HEK293 (cell line): ENCODE measurements at regions not wholly inside any gene's neighbourhood (a gene's known extent, or its start where the extent isn't known, plus 50 kb on each side); places are given as distances from the start of the nearest gene placed in this dataset.

ENCODE experiments used
- CTCF ChIA-PET: fragments of 350-600 bp; formaldehyde crosslinking; extraction: SDS; loops from one replicate; lab custom pipeline; 2021; ENCODE audit warnings: antibody characterized with exemption; lab: Yijun Ruan, JAX
- POLR2A ChIA-PET: fragments of 300-600 bp; formaldehyde crosslinking; extraction: SDS; loops from one replicate; lab custom pipeline; 2020; ENCODE audit warnings: antibody characterized with exemption, inconsistent platforms; lab: Yijun Ruan, JAX
- H3K27ac ChIP-seq: fragments of 200-500 bp; sonication (Bioruptor generic); 2 replicates; pipeline ENCODE4 v1.5.1; 2014; ENCODE audit warnings: low read depth, low read length, control low read depth, inconsistent platforms; ENCODE audit errors: extremely low read depth
- H3K36me3 ChIP-seq, 2 experiments: fragments of 200-500 bp in 1 of 2; sonication (Bioruptor generic) in 1 of 2; 1 replicate in 1 of 2; 2 replicates in 1 of 2; pipeline ENCODE4 v1.5.1; 2014 to 2017; ENCODE audit warnings: inconsistent platforms in 2 of 2, low read length in 2 of 2; ENCODE audit not compliant: control insufficient read depth in 2 of 2, insufficient read depth in 1 of 2
- H3K4me1 ChIP-seq: fragments of 200-500 bp; sonication (Bioruptor generic); 2 replicates; pipeline ENCODE4 v1.5.1; 2014; ENCODE audit warnings: mild to moderate bottlenecking, low read length, inconsistent platforms; ENCODE audit not compliant: control insufficient read depth, insufficient read depth
- H3K4me3 ChIP-seq: 2 replicates; pipeline ENCODE4 v1.5.1; 2011; ENCODE audit warnings: low read depth, mild to moderate bottlenecking, control low read depth, low read length, moderate library complexity
- H3K9me3 ChIP-seq: fragments of 200-500 bp; sonication (Bioruptor generic); 2 replicates; pipeline ENCODE4 v1.5.1; 2014; ENCODE audit warnings: low read depth, low read length, inconsistent platforms; ENCODE audit not compliant: control insufficient read depth, insufficient read depth
- FEZF1 ChIP-seq: fragments of 450-650 bp; formaldehyde crosslinking; IDR thresholded peaks from 2 replicates; pipeline ENCODE4 v1.5.1; 2016; ENCODE audit warnings: missing biosample characterization, missing genetic modification characterization
- HOXA7 ChIP-seq: sonication (generic); formaldehyde crosslinking; IDR thresholded peaks from 2 replicates; pipeline ENCODE4 v1.8.1; 2022; ENCODE audit warnings: missing genetic modification reagents, borderline replicate concordance
- IKZF3 ChIP-seq: fragments of 450-650 bp; IDR thresholded peaks from 2 replicates; pipeline ENCODE4 v1.5.0; 2018; ENCODE audit warnings: missing biosample characterization, mild to moderate bottlenecking, missing genetic modification characterization, moderate library complexity
- KLF7 ChIP-seq: fragments of 450-650 bp; formaldehyde crosslinking; IDR thresholded peaks from 2 replicates; pipeline ENCODE4 v1.5.1; 2016; ENCODE audit warnings: missing biosample characterization, missing genetic modification characterization, borderline replicate concordance
- SALL2 ChIP-seq: fragments of 450-650 bp; formaldehyde crosslinking; IDR thresholded peaks from 2 replicates; pipeline ENCODE4 v1.5.0; 2017; ENCODE audit warnings: missing biosample characterization, mild to moderate bottlenecking, missing genetic modification characterization, borderline replicate concordance
- YY2 ChIP-seq: fragments of 450-650 bp; formaldehyde crosslinking; IDR thresholded peaks from 2 replicates; pipeline ENCODE4 v1.5.1; 2016; ENCODE audit warnings: missing biosample characterization, missing genetic modification characterization
- ZBTB1 ChIP-seq: fragments of 450-650 bp; formaldehyde crosslinking; IDR thresholded peaks from 2 replicates; pipeline ENCODE4 v1.5.1; 2016; ENCODE audit warnings: missing biosample characterization, missing genetic modification characterization
- ZBTB11 ChIP-seq: fragments of 450-650 bp; formaldehyde crosslinking; conservative IDR thresholded peaks from 2 replicates; pipeline ENCODE4 v1.5.1; 2016; ENCODE audit warnings: low read depth, missing biosample characterization, missing genetic modification characterization
- ZBTB20 ChIP-seq: fragments of 450-650 bp; formaldehyde crosslinking; IDR thresholded peaks from 2 replicates; pipeline ENCODE4 v1.5.1; 2016; ENCODE audit warnings: missing biosample characterization, missing genetic modification characterization
- ZEB2 ChIP-seq: fragments of 450-650 bp; formaldehyde crosslinking; IDR thresholded peaks from 2 replicates; pipeline ENCODE4 v1.5.1; 2016; ENCODE audit warnings: missing biosample characterization, missing genetic modification characterization
- ZFHX2 ChIP-seq: fragments of 450-650 bp; formaldehyde crosslinking; conservative IDR thresholded peaks from 2 replicates; pipeline ENCODE4 v1.5.1; 2016; ENCODE audit warnings: missing biosample characterization, missing genetic modification characterization
- ZIC2 ChIP-seq: fragments of 450-650 bp; formaldehyde crosslinking; IDR thresholded peaks from 2 replicates; pipeline ENCODE4 v1.5.1; 2016; ENCODE audit warnings: missing biosample characterization, missing genetic modification characterization
- ZNF184 ChIP-seq: fragments of 450-650 bp; IDR thresholded peaks from 2 replicates; pipeline ENCODE4 v1.5.1; 2018; ENCODE audit warnings: missing biosample characterization, mild to moderate bottlenecking, missing genetic modification characterization
- ZNF2 ChIP-seq: fragments of 450-650 bp; formaldehyde crosslinking; IDR thresholded peaks from 2 replicates; pipeline ENCODE4 v1.5.1; 2016; ENCODE audit warnings: missing biosample characterization, missing genetic modification characterization
- ZNF311 ChIP-seq: fragments of 450-650 bp; formaldehyde crosslinking; IDR thresholded peaks from 2 replicates; pipeline ENCODE4 v1.5.1; 2017; ENCODE audit warnings: missing biosample characterization, missing genetic modification characterization, borderline replicate concordance
- ZNF37A ChIP-seq: fragments of 450-650 bp; IDR thresholded peaks from 2 replicates; pipeline ENCODE4 v1.5.1; 2018; ENCODE audit warnings: missing biosample characterization, missing genetic modification characterization
- ZNF391 ChIP-seq: fragments of 450-650 bp; formaldehyde crosslinking; IDR thresholded peaks from 2 replicates; pipeline ENCODE4 v1.5.1; 2016; ENCODE audit warnings: low read depth, missing biosample characterization, missing genetic modification characterization, borderline replicate concordance
- ZNF544 ChIP-seq: fragments of 450-650 bp; formaldehyde crosslinking; IDR thresholded peaks from 2 replicates; pipeline ENCODE4 v1.5.0; 2017; ENCODE audit warnings: missing biosample characterization, missing genetic modification characterization
- ZNF621 ChIP-seq: fragments of 450-650 bp; formaldehyde crosslinking; IDR thresholded peaks from 2 replicates; pipeline ENCODE4 v1.5.1; 2017; ENCODE audit warnings: missing biosample characterization, missing genetic modification characterization
- ZNF645 ChIP-seq: fragments of 450-650 bp; formaldehyde crosslinking; IDR thresholded peaks from 2 replicates; pipeline ENCODE4; 2016; ENCODE audit warnings: missing biosample characterization, missing genetic modification characterization
- ZNF660 ChIP-seq: fragments of 450-650 bp; IDR thresholded peaks from 2 replicates; pipeline ENCODE4 v1.5.1; 2018; ENCODE audit warnings: missing biosample characterization, mild to moderate bottlenecking, missing genetic modification characterization
- ZNF837 ChIP-seq: fragments of 450-650 bp; formaldehyde crosslinking; IDR thresholded peaks from 2 replicates; pipeline ENCODE4 v1.5.1; 2016; ENCODE audit warnings: missing biosample characterization, missing genetic modification characterization
- TF ChIP-seq, protein P1 (sequence below): fragments of 450-650 bp; formaldehyde crosslinking; IDR thresholded peaks from 2 replicates; pipeline ENCODE4 v1.5.1; 2016; ENCODE audit warnings: missing biosample characterization, missing genetic modification characterization

DNA sequence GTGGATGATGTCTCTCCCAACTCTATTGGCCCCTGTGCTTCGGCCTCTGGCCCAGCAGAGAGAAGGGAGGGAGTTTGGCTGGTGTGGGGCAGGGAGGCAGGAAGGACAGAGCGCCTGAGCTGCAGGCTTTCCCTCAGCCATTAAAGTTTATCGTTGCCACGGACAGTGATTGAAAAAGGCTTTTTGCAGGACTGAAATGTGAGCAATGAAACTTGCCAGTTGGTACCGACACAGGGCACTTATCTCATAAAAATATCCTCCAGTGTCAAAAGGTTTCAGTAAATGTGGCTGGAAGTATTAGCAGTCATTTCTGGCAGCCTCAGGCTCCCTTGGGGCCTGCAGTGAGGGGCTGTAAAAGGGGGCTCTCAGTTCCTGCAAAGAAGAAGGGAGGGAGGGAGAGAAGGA is 169.2 kb downstream of the GLI2 start:
- ChIA-PET CTCF (interaction anchor here (0.6 kb wide), 1 partner anchor 133 kb away, joined by 3 read pairs; no protein-coding TSS in a partner anchor), POLR2A (no interaction called here)
- no peak overlapping the region for H3K27ac ChIP-seq

GRCh38 chr2:120905298-120905697 is 169.6 kb downstream of the GLI2 start:
- H3K4me3 ChIP-seq = no peak overlapping the region
- CTCF ChIA-PET = interaction anchor here (0.6 kb wide), 1 partner anchor 133 kb away, joined by 3 read pairs; no protein-coding TSS in a partner anchor
- TF ChIP-seq ZNF660 (tag by site-specific recombination) (no peak), ZNF184 (tag by site-specific recombination) (no peak), IKZF3 (tag by site-specific recombination) (no peak), ZBTB11 (no peak), ZIC2 (tag by site-specific recombination) (0 out of 2 replicates have a peak, but pooled peaks have one; percentile 9)
- TF ChIP-seq, all 188 proteins: peak for 1
- Histone ChIP-seq H3K36me3 (no peaks in the 10 kb centered on the region), H3K27ac (no peak overlapping the region), H3K9me3 (no peaks in the 10 kb centered on the region), H3K4me1 (no peaks in the 10 kb centered on the region)
- POLR2A ChIA-PET = interaction anchor here (0.6 kb wide), 1 partner anchor 1682 kb away, joined by 3 read pairs; no protein-coding TSS in a partner anchor

More for the DNA sequence above, 169.2 kb downstream of the GLI2 start:
- H3K9me3 ChIP-seq = no peaks in the 10 kb centered on the region
- no peak for TF ChIP-seq HOXA7 (CRISPR knock-in tag)
- no peak for TF ChIP-seq ZEB2 (tag by site-specific recombination)
- no peak for TF ChIP-seq ZBTB1 (tag by site-specific recombination)
- no peak for TF ChIP-seq ZFHX2 (tag by site-specific recombination)
- no peak for TF ChIP-seq YY2 (tag by site-specific recombination)
- TF ChIP-seq FEZF1 (tag by site-specific recombination) = peak; percentile 79
- TF ChIP-seq ZNF544 (tag by site-specific recombination) = no peak
- TF ChIP-seq, protein P1, sequence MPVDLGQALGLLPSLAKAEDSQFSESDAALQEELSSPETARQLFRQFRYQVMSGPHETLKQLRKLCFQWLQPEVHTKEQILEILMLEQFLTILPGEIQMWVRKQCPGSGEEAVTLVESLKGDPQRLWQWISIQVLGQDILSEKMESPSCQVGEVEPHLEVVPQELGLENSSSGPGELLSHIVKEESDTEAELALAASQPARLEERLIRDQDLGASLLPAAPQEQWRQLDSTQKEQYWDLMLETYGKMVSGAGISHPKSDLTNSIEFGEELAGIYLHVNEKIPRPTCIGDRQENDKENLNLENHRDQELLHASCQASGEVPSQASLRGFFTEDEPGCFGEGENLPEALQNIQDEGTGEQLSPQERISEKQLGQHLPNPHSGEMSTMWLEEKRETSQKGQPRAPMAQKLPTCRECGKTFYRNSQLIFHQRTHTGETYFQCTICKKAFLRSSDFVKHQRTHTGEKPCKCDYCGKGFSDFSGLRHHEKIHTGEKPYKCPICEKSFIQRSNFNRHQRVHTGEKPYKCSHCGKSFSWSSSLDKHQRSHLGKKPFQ (tag by site-specific recombination) = no peak
- H3K4me3 ChIP-seq = no peak overlapping the region
- H3K4me1 ChIP-seq = no peaks in the 10 kb centered on the region
- no peaks in the 10 kb centered on the region for H3K36me3 ChIP-seq

DNA sequence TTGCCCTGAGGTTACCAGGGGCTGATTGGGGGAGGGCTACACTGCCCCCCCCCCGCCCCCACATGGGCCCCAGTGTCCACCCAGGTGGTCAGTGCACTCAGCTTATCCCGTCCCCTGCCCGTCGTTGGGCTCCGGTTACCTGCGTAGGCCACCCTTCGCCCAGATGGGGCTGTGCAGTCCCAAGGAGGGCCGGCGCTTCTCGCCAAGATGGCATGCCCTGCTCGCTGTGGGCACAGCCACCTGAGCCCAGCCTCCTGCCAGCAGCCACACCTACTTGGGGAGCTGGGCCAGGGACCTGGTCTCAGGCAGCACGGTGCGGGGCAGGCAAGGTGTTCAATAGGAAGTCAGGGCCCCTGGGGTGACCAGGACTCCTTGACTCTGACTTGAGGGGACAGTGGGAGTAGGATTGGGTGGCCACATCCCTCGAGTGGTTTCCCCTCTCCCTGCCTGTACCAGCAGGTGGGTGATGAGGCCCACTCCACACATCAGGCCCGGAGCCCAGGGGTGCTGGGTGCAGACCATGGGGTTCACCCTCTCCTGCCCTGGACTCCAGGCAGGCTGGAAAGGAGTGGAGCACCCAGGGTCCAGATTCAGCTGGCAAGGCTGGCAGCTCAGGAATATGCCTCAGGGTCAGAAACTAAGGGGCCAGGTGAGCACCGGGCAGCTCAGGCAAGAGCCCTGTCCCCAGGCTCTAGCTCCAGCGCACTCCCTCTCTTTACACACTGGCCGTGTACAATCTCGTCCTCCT is 170.3 kb downstream of the GLI2 start:
- Histone ChIP-seq H3K4me3 (no peak overlapping the region), H3K36me3 (no peaks in the 10 kb centered on the region), H3K27ac (no peak overlapping the region), H3K9me3 (no peaks in the 10 kb centered on the region), H3K4me1 (no peaks in the 10 kb centered on the region)
- ChIA-PET CTCF (no interaction called here), POLR2A (interaction anchor here (0.6 kb wide), 1 partner anchor 1683 kb away, joined by 3 read pairs; no protein-coding TSS in a partner anchor)
- TF ChIP-seq ZNF391 (tag by site-specific recombination) = no peak
- no peak for TF ChIP-seq ZNF37A (tag by site-specific recombination)
- no peak for TF ChIP-seq ZNF621 (tag by site-specific recombination)
- TF ChIP-seq ZNF311 (tag by site-specific recombination) = no peak
- TF ChIP-seq, protein P1 (tag by site-specific recombination) = no peak
- TF ChIP-seq KLF7 (tag by site-specific recombination) = no peak
- TF ChIP-seq ZNF184 (tag by site-specific recombination) = no peak
- TF ChIP-seq ZNF837 = no peak
- no peak for TF ChIP-seq ZNF645 (tag by site-specific recombination)
- no peak for TF ChIP-seq ZNF2 (tag by site-specific recombination)
- no peak for TF ChIP-seq SALL2 (tag by site-specific recombination)
- TF ChIP-seq ZBTB20 (tag by site-specific recombination) = no peak
